DOHH2 (cell line): ENCODE measurements at regions not wholly inside any gene's neighbourhood (a gene's known extent, or its start where the extent isn't known, plus 50 kb on each side); places are given as distances from the start of the nearest gene placed in this dataset.

Source experiments
- EZH2phosphoT487 ChIP-seq: fragments of 200-600 bp; sonication (generic); IDR thresholded peaks from 2 replicates; pipeline ENCODE4 v1.6.1; 2017; ENCODE audit warnings: borderline replicate concordance, mild to moderate bottlenecking, antibody characterized with exemption, low read length, moderate library complexity, mixed read lengths
- TF ChIP-seq, protein P1 (sequence below): fragments of 200-600 bp; sonication (generic); IDR thresholded peaks from one replicate; pipeline ENCODE4 v1.5.1; 2014; ENCODE audit warnings: antibody characterized with exemption, mild to moderate bottlenecking, low read depth, low read length; ENCODE audit not compliant: poor library complexity, severe bottlenecking

DNA sequence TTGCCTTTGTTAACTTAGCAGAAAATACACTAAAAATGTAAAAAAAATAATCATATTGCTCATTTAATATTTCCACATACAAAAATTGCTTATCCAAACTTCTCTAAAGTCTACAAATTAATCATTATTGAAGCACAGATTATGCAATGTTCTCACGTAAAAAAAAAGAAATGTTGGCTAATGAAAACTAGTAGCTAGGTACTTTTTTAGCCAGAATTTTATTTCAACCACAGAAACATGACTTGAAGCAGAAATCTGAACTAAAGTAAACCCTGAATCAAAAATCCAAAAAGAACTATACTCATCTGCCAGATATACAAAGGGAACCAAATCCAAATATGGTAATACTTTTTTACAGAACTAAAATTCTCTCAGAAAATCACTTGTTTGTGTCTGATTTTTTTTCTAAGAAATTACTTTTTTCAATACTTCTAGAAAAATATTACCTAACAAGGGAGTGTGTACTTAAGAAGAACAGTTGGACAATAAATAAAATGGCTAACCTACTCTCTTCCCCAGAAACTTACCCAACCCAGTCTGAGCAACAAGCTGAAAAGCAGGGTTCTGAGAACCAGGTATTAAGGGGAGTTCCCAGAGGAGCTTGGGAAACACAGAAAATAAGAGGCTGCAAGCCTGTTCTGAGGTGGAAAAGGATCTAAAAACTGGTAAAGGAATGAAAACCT, 78.4 kb upstream of the RAP1B start:
- TF ChIP-seq, protein P1, sequence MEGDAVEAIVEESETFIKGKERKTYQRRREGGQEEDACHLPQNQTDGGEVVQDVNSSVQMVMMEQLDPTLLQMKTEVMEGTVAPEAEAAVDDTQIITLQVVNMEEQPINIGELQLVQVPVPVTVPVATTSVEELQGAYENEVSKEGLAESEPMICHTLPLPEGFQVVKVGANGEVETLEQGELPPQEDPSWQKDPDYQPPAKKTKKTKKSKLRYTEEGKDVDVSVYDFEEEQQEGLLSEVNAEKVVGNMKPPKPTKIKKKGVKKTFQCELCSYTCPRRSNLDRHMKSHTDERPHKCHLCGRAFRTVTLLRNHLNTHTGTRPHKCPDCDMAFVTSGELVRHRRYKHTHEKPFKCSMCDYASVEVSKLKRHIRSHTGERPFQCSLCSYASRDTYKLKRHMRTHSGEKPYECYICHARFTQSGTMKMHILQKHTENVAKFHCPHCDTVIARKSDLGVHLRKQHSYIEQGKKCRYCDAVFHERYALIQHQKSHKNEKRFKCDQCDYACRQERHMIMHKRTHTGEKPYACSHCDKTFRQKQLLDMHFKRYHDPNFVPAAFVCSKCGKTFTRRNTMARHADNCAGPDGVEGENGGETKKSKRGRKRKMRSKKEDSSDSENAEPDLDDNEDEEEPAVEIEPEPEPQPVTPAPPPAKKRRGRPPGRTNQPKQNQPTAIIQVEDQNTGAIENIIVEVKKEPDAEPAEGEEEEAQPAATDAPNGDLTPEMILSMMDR, result no peak
- no peak for TF ChIP-seq EZH2phosphoT487
